Kidney (tissue), 13 donors: ENCODE measurements at regions not wholly inside any gene's neighbourhood (a gene's known extent, or its start where the extent isn't known, plus 50 kb on each side); places are given as distances from the start of the nearest gene placed in this dataset.

Experiments used
- DNase-seq, 5 donors: peaks; one replicate each; pipeline ENCODE4 v3.0.0-alpha.2; 2013 to 2020
- FAIRE-seq: peaks from 2 replicates; lab custom pipeline; 2012; peaks lifted over from hg19 to GRCh38; lab: Jason Lieb, UNC
- H3K27ac ChIP-seq, 2 donors: one replicate each; pipeline ENCODE4 v1.7.0; 2013; ENCODE audit warnings: low read depth in 2 of 2, low read length in 2 of 2, inconsistent platforms in 1 of 2
- H3K27me3 ChIP-seq: one replicate; pipeline ENCODE4 v1.7.1; 2013; ENCODE audit warnings: low read length, inconsistent platforms; ENCODE audit not compliant: control insufficient read depth, insufficient read depth
- H3K36me3 ChIP-seq, 3 donors: one replicate each; pipeline versions ENCODE4 v1.7.0 to v1.7.1; 2013; ENCODE audit warnings: low read length in 3 of 3, control low read depth in 1 of 3, inconsistent platforms in 1 of 3; ENCODE audit not compliant: insufficient read depth in 3 of 3, control insufficient read depth in 2 of 3
- H3K4me1 ChIP-seq, 3 donors: one replicate each; pipeline versions ENCODE4 v1.7.0 to v1.7.1; 2013; ENCODE audit warnings: low read length in 3 of 3, inconsistent platforms in 1 of 3, low read depth in 1 of 3; ENCODE audit not compliant: control insufficient read depth in 2 of 3, insufficient read depth in 2 of 3
- H3K4me3 ChIP-seq, 3 donors: one replicate each; pipeline versions ENCODE4 v1.7.0 to v1.8.1; 2013; ENCODE audit warnings: low read length in 3 of 3, control low read depth in 1 of 3, inconsistent platforms in 1 of 3
- H3K9ac ChIP-seq, 3 donors: one replicate each; pipeline versions ENCODE4 v1.7.0 to v1.7.1; 2013; ENCODE audit warnings: low read length in 3 of 3, control low read depth in 1 of 3, inconsistent platforms in 1 of 3
- H3K9me3 ChIP-seq, 3 donors: one replicate each; pipeline versions ENCODE4 v1.7.0 to v1.7.1; 2013; ENCODE audit warnings: low read length in 3 of 3, control low read depth in 1 of 3, inconsistent platforms in 1 of 3; ENCODE audit not compliant: control insufficient read depth in 2 of 3, insufficient read depth in 1 of 3
- CTCF ChIP-seq: IDR thresholded peaks from 3 replicates; pipeline ENCODE4 v1.5.1; 2012; ENCODE audit warnings: mild to moderate bottlenecking, moderate library complexity, borderline replicate concordance; ENCODE audit not compliant: insufficient read depth; ENCODE audit errors: extremely low read depth
- intact Hi-C: fragments of 100-400 bp; cut with DNase I; formaldehyde crosslinking; loops from one replicate; pipeline ENCODE4 v1.11.1; 2022
- donor health status: control.
- donor health status: control.
- donor health status: control.
- donor health status: control.
- donor health status: control.
- donor health status: DM: yes; HTN: yes; CAD: no.
- donor health status: Normal renal cell carcinoma (clear cell type).

- intact Hi-C loops: loop anchor here (10.0 kb wide), 2 partner anchors 351 to 531 kb away; partner anchors contain the start of gene HES1
- H3K27ac ChIP-seq: no peak overlapping the region
- peak in 1 of 5 donors; percentile 37 for DNase-seq
- no peak overlapping the region for H3K4me3 ChIP-seq
- no peaks in the 10 kb centered on the region for H3K9me3 ChIP-seq
- H3K36me3 ChIP-seq: no peaks in the 10 kb centered on the region
- H3K4me1 ChIP-seq: peaks cover 6 to 11% (median 8%) of the 10 kb centered on the region in 3 donors
- H3K9ac ChIP-seq: no peak overlapping the region
- no peak for TF ChIP-seq CTCF
- no peak for FAIRE-seq
- H3K27me3 ChIP-seq: no peaks in the 10 kb centered on the region
Observed at GRCh38 chr3:193783166-193783896, 190.3 kb downstream of the OPA1 start.

GRCh38 chr3:193784822-193785221 is 191.8 kb downstream of the OPA1 start:
- TF ChIP-seq CTCF: no peak

GRCh38 chr3:193787496-193787870 is 194.5 kb downstream of the OPA1 start:
- no peak for TF ChIP-seq CTCF
- Histone ChIP-seq H3K9ac (no peak overlapping the region), H3K4me1 (peaks cover 0 to 3% (median 0%) of the 10 kb centered on the region in 3 donors)

More at GRCh38 chr3:193784822-193785221, 191.8 kb downstream of the OPA1 start:
- intact Hi-C loops: loop anchor here (10.0 kb wide), 2 partner anchors 350 to 530 kb away; partner anchors contain the start of gene HES1
- no peak overlapping the region for H3K27ac ChIP-seq
- H3K27me3 ChIP-seq: no peaks in the 10 kb centered on the region
- no peak overlapping the region for H3K4me3 ChIP-seq
- FAIRE-seq (no peak), DNase-seq (no peak)
- H3K9ac ChIP-seq: no peak overlapping the region
- no peaks in the 10 kb centered on the region for H3K36me3 ChIP-seq
- peaks cover 6 to 14% (median 8%) of the 10 kb centered on the region in 3 donors for H3K4me1 ChIP-seq
- no peaks in the 10 kb centered on the region for H3K9me3 ChIP-seq

More at GRCh38 chr3:193787496-193787870, 194.5 kb downstream of the OPA1 start:
- H3K4me3 ChIP-seq: no peak overlapping the region
- no peaks in the 10 kb centered on the region for H3K36me3 ChIP-seq
- H3K27me3 ChIP-seq: no peaks in the 10 kb centered on the region
- no peak overlapping the region for H3K27ac ChIP-seq
- DNase-seq: peak in 1 of 5 donors; percentile 31
- intact Hi-C loops: loop anchor here (10.0 kb wide), 2 partner anchors 347 to 527 kb away; partner anchors contain the start of gene HES1
- no peak for FAIRE-seq
- no peaks in the 10 kb centered on the region for H3K9me3 ChIP-seq
